ENCODE measurements at regions not wholly inside any gene's neighbourhood (a gene's known extent, or its start where the extent isn't known, plus 50 kb on each side); places are given as distances from the start of the nearest gene placed in this dataset.

GRCh38 chr14:78092040-78092439 lies 78.1 kb upstream of the NRXN3 start:
- DNase-seq (no peak), ATAC-seq (no peak)
- Histone ChIP-seq H3K4me3 (no peak overlapping the region), H3K27ac (no peak overlapping the region), H3K36me3 (no peaks in the 10 kb centered on the region), H3K27me3 (ENCODE audit: low read depth) (no peaks in the 10 kb centered on the region), H3K4me1 (no peaks in the 10 kb centered on the region), H3K9me3 (no peaks in the 10 kb centered on the region)
- TF ChIP-seq, protein P1, sequence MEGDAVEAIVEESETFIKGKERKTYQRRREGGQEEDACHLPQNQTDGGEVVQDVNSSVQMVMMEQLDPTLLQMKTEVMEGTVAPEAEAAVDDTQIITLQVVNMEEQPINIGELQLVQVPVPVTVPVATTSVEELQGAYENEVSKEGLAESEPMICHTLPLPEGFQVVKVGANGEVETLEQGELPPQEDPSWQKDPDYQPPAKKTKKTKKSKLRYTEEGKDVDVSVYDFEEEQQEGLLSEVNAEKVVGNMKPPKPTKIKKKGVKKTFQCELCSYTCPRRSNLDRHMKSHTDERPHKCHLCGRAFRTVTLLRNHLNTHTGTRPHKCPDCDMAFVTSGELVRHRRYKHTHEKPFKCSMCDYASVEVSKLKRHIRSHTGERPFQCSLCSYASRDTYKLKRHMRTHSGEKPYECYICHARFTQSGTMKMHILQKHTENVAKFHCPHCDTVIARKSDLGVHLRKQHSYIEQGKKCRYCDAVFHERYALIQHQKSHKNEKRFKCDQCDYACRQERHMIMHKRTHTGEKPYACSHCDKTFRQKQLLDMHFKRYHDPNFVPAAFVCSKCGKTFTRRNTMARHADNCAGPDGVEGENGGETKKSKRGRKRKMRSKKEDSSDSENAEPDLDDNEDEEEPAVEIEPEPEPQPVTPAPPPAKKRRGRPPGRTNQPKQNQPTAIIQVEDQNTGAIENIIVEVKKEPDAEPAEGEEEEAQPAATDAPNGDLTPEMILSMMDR (IDR thresholded peaks at IDR 0.05), result no peak
- intact Hi-C loops (cut with DNase I), result no loop called here

DNA sequence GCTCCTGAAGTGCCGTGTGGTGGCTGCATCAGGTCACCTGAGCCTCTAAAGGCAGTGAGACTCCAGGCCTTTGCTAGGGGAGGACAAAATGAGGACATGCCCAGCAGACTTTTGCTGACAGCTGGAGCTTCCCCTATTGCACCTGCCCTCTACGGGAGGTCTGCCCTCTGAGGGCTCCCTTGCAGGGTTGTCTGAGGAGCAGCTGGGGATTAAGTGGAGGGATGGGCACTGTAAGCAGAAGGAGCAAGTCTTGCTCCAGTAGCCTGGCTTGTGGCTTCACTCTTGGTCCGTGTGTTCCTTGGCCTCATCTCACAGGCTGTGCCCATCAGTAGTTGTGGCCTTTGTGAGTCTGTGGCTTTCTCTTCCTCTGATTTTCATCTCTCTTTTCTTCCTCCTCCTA lies 66.9 kb upstream of the NRXN3 start:
- ATAC-seq, result no peak
- Histone ChIP-seq H3K4me1 (no peaks in the 10 kb centered on the region), H3K36me3 (no peaks in the 10 kb centered on the region), H3K27ac (no peak overlapping the region), H3K9me3 (no peaks in the 10 kb centered on the region), H3K27me3 (ENCODE audit: low read depth) (no peaks in the 10 kb centered on the region), H3K4me3 (no peak overlapping the region)
- DNase-seq, result no peak
- TF ChIP-seq, protein P1 (IDR thresholded peaks at IDR 0.05), result no peak
- intact Hi-C loops (cut with DNase I), result no loop called here

DNA sequence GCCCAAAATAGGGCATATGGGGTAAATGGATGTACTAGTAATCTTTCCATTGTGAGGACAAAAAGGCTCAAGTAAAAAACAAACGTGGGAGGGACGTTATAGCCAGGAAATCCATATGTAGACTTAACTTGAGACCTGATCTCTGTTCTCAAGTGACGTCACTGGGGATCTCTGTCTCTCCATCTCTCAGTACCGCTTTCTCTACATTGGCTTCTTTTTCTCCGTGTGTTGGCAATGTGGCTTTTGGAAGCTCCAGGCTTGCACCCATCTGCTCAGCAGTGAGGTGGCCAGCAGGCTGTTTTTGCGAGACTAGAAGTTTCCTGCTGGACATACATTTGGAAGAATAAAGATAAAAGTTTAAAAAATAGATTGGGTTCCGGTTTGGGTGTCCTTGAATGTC lies 66.0 kb upstream of the NRXN3 start:
- ATAC-seq (no peak), DNase-seq (no peak)
- Histone ChIP-seq H3K4me1 (no peaks in the 10 kb centered on the region), H3K36me3 (no peaks in the 10 kb centered on the region), H3K4me3 (no peak overlapping the region), H3K9me3 (no peaks in the 10 kb centered on the region), H3K27me3 (ENCODE audit: low read depth) (no peaks in the 10 kb centered on the region), H3K27ac (no peak overlapping the region)
- intact Hi-C loops (cut with DNase I), result no loop called here
- TF ChIP-seq, protein P1 (IDR thresholded peaks at IDR 0.05), result no peak

DNA sequence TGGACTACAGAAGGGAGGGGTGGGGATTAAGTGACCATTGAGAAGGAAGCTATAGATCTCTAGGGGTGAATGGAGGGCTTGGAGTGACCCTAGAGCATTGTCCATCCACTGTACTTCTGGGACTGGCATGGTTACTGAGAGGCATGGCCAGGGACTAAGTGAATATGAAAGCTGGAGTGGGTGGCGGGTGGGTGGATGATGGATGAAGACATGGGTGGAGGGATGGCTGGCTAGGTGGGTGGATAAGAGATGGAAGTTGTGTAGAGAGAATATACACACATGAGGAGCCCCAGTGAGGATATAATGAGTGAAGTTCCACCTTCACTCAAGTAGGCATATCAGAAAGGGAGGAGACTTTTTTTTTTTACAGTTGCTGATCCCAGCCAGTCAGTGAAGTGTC lies 65.5 kb upstream of the NRXN3 start:
- H3K27me3 ChIP-seq (ENCODE audit: low read depth), result no peaks in the 10 kb centered on the region
- H3K4me1 ChIP-seq, result no peaks in the 10 kb centered on the region
- H3K4me3 ChIP-seq, result no peak overlapping the region
- DNase-seq (no peak), ATAC-seq (no peak)
- TF ChIP-seq, protein P1 (IDR thresholded peaks at IDR 0.05), result no peak
- intact Hi-C loops (cut with DNase I), result no loop called here
- H3K36me3 ChIP-seq, result no peaks in the 10 kb centered on the region
- H3K9me3 ChIP-seq, result no peaks in the 10 kb centered on the region
- H3K27ac ChIP-seq, result no peak overlapping the region

- TF ChIP-seq, protein P1 (IDR thresholded peaks at IDR 0.05), result no peak
- intact Hi-C loops (cut with DNase I), result no loop called here
- DNase-seq, result no peak
- Histone ChIP-seq H3K9me3 (no peaks in the 10 kb centered on the region), H3K4me1 (no peaks in the 10 kb centered on the region), H3K27ac (no peak overlapping the region), H3K36me3 (no peaks in the 10 kb centered on the region), H3K27me3 (ENCODE audit: low read depth) (no peaks in the 10 kb centered on the region), H3K4me3 (no peak overlapping the region)
- no peak for ATAC-seq
Measured at GRCh38 chr14:78106381-78106780, 63.8 kb upstream of the NRXN3 start.

GRCh38 chr14:78107166-78107565 lies 63.0 kb upstream of the NRXN3 start:
- Histone ChIP-seq H3K4me3 (no peak overlapping the region), H3K27ac (no peak overlapping the region), H3K36me3 (no peaks in the 10 kb centered on the region), H3K9me3 (no peaks in the 10 kb centered on the region), H3K4me1 (no peaks in the 10 kb centered on the region), H3K27me3 (ENCODE audit: low read depth) (no peaks in the 10 kb centered on the region)
- TF ChIP-seq, protein P1 (IDR thresholded peaks at IDR 0.05), result no peak
- intact Hi-C loops (cut with DNase I), result no loop called here
- no peak for DNase-seq
- ATAC-seq, result no peak
